ENCODE measurements at regions not wholly inside any gene's neighbourhood (a gene's known extent, or its start where the extent isn't known, plus 50 kb on each side); places are given as distances from the start of the nearest gene placed in this dataset.

DNA sequence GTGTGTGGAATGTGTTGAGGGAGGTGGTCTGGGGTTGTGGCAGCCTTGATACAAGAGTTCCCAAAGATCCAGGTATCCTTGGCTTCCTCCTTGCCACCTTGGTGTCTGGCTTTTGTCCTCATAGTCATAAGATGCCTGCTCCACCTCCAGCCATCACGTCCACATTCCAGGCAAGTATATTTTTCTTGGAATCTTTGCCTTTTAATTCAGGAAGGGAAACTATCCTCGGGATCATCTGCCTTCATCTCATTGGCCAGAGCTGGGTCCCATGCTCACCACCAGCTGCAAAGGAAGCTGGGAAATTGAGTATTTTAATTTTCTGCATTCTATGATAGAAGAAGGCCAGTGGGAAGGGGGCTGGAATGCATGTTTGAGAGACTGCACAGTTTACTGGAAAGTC lies 186.7 kb downstream of the C9orf50 start:
- intact Hi-C loops (cut with DNase I): no loop called here
- Histone ChIP-seq H3K9me3 (no peaks in the 10 kb centered on the region), H3K27ac (no peak overlapping the region), H3K27me3 (no peaks in the 10 kb centered on the region), H3K4me1 (peaks cover 0 to 8% (median 7%) of the 10 kb centered on the region in 3 donors), H3K36me3 (no peaks in the 10 kb centered on the region), H3K4me3 (no peak overlapping the region)
- FAIRE-seq (no peak), DNase-seq (no peak), ATAC-seq (no peak)
- TF ChIP-seq, protein P1, sequence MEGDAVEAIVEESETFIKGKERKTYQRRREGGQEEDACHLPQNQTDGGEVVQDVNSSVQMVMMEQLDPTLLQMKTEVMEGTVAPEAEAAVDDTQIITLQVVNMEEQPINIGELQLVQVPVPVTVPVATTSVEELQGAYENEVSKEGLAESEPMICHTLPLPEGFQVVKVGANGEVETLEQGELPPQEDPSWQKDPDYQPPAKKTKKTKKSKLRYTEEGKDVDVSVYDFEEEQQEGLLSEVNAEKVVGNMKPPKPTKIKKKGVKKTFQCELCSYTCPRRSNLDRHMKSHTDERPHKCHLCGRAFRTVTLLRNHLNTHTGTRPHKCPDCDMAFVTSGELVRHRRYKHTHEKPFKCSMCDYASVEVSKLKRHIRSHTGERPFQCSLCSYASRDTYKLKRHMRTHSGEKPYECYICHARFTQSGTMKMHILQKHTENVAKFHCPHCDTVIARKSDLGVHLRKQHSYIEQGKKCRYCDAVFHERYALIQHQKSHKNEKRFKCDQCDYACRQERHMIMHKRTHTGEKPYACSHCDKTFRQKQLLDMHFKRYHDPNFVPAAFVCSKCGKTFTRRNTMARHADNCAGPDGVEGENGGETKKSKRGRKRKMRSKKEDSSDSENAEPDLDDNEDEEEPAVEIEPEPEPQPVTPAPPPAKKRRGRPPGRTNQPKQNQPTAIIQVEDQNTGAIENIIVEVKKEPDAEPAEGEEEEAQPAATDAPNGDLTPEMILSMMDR (IDR thresholded peaks at IDR 0.05): no peak
- WGBS, 2 donors: 46 to 53% methylated on average over 2 of the region's 2 CpGs

DNA sequence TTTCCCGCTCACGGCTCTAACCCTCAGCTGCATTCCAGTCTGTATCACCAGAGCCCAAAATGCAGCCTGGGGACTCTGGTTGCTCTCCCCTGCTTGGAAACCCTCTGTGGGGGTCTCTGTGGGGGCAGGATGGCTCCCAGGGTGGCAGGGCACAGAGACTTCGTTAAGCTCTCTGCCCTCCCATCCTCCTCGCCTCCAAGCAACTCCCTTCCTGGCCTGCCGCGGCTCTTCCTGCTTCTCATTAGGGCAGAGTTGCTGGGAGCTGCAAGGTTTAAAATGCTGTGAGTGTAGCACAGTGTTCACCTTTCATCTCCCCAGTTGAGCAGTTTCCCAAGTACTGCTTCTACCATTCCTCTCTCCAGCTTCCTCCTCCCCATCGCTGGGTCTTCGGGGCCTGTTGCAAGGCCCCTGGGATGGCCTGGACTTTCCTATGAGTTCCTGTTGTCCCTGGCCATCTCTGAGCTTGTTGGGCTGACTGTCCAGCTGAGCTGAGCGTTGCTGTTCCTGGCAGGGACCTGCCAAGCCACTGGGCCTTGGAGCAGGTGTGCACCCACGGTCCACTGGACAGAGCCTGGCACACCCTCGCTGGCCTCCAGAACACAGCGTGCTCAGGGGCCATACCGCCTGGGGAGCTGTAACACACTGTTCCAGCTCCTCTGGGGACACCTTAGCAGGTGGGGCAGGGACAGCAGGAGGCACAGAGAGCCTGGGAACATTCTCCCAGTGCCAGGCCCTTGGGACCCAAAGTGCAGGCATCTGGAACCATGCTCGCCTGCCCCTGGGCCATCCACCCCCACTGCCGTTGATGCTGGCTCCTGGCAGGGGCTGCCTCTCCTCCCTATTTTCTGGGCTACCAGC lies 188.4 kb downstream of the C9orf50 start:
- FAIRE-seq: no peak
- intact Hi-C loops (cut with DNase I): no loop called here
- no peaks in the 10 kb centered on the region for H3K27me3 ChIP-seq
- peaks cover 0 to 2% (median under 1%) of the 10 kb centered on the region in 3 donors for H3K4me1 ChIP-seq
- no peaks in the 10 kb centered on the region for H3K9me3 ChIP-seq
- no peak overlapping the region for H3K27ac ChIP-seq
- no peaks in the 10 kb centered on the region for H3K36me3 ChIP-seq
- peak in 2 of 4 donors; percentile 36 to 54 for ATAC-seq
- no peak overlapping the region for H3K4me3 ChIP-seq
- 52% methylated on average over 15 of the region's 15 CpGs for WGBS, 2 donors
- peak in 3 of 6 donors; percentile 32 to 75 (median 45) for DNase-seq
- TF ChIP-seq, protein P1 (IDR thresholded peaks at IDR 0.05): no peak

DNA sequence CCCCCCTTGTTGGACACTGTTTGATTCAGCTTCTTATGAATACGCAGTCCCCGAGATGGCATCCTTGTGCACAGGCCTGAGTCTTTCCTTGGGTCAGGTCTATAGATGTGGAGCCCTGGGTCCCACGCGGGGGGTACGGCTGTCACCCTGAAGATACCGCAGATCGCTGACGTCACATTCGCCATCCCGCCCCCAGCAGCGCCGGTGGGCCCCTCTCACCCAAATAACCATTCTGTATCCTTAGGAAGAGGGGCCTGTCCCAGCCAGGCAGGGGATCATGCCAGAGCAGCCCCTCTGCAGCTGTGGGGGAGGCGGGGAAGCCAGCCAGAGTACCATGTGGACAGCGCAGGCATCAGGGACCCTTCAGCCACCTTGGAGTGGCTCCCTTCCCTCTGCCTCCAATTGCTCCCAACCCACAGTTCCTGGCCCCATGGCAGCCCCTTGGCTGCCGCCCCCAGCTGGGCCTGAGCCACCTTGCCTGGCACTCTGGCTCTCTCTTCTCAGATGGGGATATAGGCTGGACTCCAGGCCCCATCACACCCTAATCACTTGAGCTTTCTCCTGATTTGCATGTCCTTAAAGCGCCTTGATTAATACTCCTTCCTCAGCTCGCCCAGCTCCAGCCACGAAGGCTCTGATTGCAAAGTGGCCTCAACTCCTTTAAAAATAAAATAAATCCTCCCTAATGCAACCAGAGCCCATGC lies 189.8 kb downstream of the C9orf50 start:
- Histone ChIP-seq H3K4me1 (no peaks in the 10 kb centered on the region), H3K36me3 (no peaks in the 10 kb centered on the region), H3K27ac (no peak overlapping the region), H3K27me3 (no peaks in the 10 kb centered on the region), H3K4me3 (no peak overlapping the region), H3K9me3 (no peaks in the 10 kb centered on the region)
- WGBS, 2 donors: 85% methylated on average over 18 of the region's 18 CpGs
- FAIRE-seq (no peak), DNase-seq (no peak), ATAC-seq (no peak)
- TF ChIP-seq, protein P1 (IDR thresholded peaks at IDR 0.05): no peak
- intact Hi-C loops (cut with DNase I): no loop called here

DNA sequence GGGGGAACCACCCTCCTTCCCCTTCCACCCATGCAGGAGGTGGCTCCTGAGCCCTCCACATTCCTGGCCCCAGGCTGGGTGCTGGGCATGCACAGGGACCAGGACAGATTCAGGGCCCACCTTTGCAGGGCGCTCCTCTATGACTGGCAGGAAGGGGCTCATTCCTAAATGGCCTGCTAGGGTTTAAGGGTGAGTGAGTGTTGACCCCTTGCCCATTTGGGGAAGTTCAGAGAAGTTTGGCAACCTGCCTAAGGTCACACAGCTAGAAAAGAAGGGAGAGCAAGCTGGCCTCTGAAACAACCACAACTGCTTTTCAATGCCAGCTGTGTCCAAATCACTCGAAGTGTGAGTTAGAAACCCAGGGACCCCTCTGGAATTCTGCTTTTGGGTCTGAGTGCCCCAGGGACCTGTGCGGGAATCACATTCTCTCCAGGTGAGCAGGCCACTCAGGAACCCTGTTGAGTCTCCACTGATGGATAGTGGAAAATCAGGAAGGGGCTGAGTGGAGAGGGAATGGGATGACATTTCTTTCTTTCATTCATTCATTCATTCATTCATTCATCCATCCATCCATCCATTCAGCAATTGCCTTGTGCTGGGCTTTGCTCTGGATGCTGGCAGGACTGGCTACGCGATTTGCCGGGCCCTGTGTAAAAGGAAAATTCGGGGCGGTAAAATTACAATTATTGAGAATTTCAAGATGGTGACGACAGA lies 191.9 kb downstream of the C9orf50 start:
- intact Hi-C loops (cut with DNase I): no loop called here
- ATAC-seq (no peak), DNase-seq (no peak), FAIRE-seq (no peak)
- no peaks in the 10 kb centered on the region for H3K27me3 ChIP-seq
- TF ChIP-seq, protein P1 (IDR thresholded peaks at IDR 0.05): no peak
- no peaks in the 10 kb centered on the region for H3K9me3 ChIP-seq
- H3K36me3 ChIP-seq: no peaks in the 10 kb centered on the region
- no peak overlapping the region for H3K27ac ChIP-seq
- WGBS, 2 donors: 76% methylated on average over 9 of the region's 9 CpGs
- H3K4me1 ChIP-seq: no peaks in the 10 kb centered on the region
- no peak overlapping the region for H3K4me3 ChIP-seq
